Adipocyte (in vitro differentiated cells): ENCODE measurements at regions not wholly inside any gene's neighbourhood (a gene's known extent, or its start where the extent isn't known, plus 50 kb on each side); places are given as distances from the start of the nearest gene placed in this dataset.
"Not testable (repeated sequence)": the region's sequence is repeated elsewhere in the genome, so short reads cannot be mapped to it uniquely, and the experiment has no call there.

Experiments used
- DNase-seq: peaks from one replicate; pipeline ENCODE4 v3.0.0-alpha.2; 2015; ENCODE audit warnings: low read depth
- H3K27me3 ChIP-seq: replicated peaks from 2 replicates; pipeline ENCODE4 v1.7.0; 2013; ENCODE audit warnings: mild to moderate bottlenecking, low read length, moderate library complexity; ENCODE audit not compliant: control insufficient read depth, insufficient read depth
- H3K36me3 ChIP-seq: 2 replicates; pipeline ENCODE4 v1.7.0; 2013; ENCODE audit warnings: low read length, mild to moderate bottlenecking, moderate library complexity; ENCODE audit not compliant: control insufficient read depth, insufficient read depth, severe bottlenecking
- H3K4me1 ChIP-seq: 2 replicates; pipeline ENCODE4 v1.7.0; 2013; ENCODE audit warnings: mild to moderate bottlenecking, low read length, moderate library complexity; ENCODE audit not compliant: control insufficient read depth, insufficient read depth
- H3K4me3 ChIP-seq: 2 replicates; pipeline ENCODE4 v1.7.0; 2013; ENCODE audit warnings: mild to moderate bottlenecking, low read length, moderate library complexity
- H3K9ac ChIP-seq: 2 replicates; pipeline ENCODE4 v1.7.0; 2013; ENCODE audit warnings: mild to moderate bottlenecking, low read length, moderate library complexity
- H3K9me3 ChIP-seq: 2 replicates; pipeline ENCODE4 v1.7.0; 2013; ENCODE audit warnings: mild to moderate bottlenecking, low read length, moderate library complexity; ENCODE audit not compliant: control insufficient read depth

DNA sequence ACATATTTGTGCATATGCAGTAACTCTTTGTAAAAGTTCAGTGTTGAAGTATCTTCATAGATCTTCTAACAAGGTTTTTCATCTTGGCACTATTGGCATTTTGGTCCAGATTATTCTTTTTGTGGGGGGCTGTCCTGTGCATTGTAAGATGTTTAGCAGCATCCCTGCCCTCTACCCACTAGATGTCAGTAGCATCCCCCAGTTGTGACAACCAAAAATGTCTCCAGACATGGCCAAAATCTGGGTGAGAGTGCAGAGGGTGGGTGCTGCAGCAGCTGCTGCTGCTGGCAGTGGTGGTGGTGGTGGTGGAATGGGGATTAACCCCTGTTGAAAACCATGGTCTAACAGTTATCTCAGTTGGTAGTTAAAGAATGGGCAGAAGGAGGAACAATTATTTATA is 370.0 kb downstream of the GPAT3 start:
- Histone ChIP-seq H3K4me3 (no peak overlapping the region), H3K9ac (no peak overlapping the region), H3K9me3 (no peaks in the 10 kb centered on the region), H3K36me3 (no peaks in the 10 kb centered on the region), H3K27me3 (peaks cover 12% of the 10 kb centered on the region), H3K4me1 (peaks cover 7% of the 10 kb centered on the region)
- no peak for DNase-seq

DNA sequence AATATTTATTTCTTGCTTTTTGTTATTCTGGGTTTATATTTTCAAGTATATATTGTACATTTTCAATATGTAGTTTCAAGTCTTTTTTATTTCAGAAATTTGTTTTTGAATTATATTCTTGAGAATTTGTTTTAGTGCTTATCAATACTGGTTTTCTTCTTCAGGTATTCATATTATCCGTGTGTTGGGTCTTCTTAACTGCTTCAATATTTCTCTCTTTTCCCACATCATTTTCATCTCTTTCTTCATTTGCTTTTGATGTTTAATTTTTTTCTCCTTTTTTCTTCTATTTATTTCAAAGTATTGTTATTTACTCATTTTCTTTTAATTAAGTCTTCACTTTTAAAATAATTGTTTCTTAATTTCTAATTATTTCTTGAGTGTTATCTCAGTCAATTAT is 367.8 kb downstream of the GPAT3 start:
- not testable (repeated sequence) for H3K27me3 ChIP-seq, H3K36me3 ChIP-seq, DNase-seq, H3K4me1 ChIP-seq, H3K4me3 ChIP-seq, H3K9ac ChIP-seq, H3K9me3 ChIP-seq

DNA sequence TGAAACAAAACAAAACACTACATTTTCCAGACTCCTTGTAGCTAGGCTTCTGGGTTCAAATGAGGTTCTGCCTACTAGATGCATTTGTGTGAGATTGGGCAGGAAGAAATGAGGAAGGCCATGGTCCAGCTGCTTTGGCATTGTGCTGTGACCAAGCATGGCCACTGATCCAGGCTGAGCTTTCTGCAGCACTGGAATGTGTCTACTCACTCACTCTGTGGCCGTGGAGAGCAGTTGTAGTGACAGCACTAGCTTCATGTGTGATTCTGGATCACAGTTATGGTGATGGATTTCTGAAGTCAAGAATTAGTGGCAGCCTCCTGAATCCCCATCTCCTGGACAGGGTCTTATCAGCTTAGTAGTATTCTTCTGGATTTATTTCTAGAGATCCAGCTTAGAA is 358.9 kb downstream of the GPAT3 start:
- H3K4me1 ChIP-seq: no peaks in the 10 kb centered on the region
- no peaks in the 10 kb centered on the region for H3K36me3 ChIP-seq
- H3K27me3 ChIP-seq: peaks cover 7% of the 10 kb centered on the region
- DNase-seq: no peak
- H3K9me3 ChIP-seq: no peaks in the 10 kb centered on the region
- H3K4me3 ChIP-seq: no peak overlapping the region
- H3K9ac ChIP-seq: no peak overlapping the region

DNA sequence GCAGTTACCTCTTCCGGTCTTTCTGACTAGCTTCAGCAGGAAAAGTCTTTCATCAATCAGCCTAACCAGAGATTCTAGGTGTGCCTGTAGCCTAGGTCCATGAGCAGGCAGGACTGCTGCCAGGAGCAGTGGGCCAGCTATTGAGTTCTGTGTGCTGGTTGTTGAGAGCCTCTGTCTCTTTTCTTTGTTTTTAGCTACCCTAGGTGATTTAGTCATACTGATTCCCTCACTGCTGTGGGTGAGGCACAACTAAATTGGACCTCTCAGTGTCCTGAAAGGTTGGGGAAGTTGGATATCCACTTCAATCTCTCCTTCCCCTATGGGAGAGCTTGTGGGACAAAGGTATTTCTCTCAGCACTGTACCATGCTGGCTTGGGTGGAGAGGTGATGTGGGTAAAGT is 354.9 kb downstream of the GPAT3 start:
- peaks cover under 1% of the 10 kb centered on the region for H3K27me3 ChIP-seq
- DNase-seq: no peak
- H3K9me3 ChIP-seq: no peaks in the 10 kb centered on the region
- no peaks in the 10 kb centered on the region for H3K4me1 ChIP-seq
- no peak overlapping the region for H3K9ac ChIP-seq
- no peak overlapping the region for H3K4me3 ChIP-seq
- no peaks in the 10 kb centered on the region for H3K36me3 ChIP-seq

DNA sequence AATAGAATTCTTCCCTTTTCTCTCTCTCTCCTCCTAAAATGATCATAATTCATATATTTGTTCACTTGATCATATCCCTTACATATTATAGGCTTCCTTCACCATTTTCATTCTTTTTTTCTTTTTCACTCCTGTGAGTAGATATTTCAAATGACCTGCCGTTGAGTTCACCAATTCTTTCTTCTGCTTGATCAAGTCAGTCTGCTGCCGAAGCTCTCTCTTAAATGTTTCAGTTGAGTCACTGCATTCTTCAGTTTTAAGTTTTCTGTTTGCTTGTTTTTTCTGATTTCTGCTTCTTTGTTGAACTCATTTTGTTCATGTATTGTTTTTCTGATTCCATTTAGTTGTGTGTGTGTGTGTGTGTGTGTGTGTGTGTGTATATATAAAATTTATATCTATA is 354.3 kb downstream of the GPAT3 start:
- no peaks in the 10 kb centered on the region for H3K4me1 ChIP-seq
- peaks cover 5% of the 10 kb centered on the region for H3K27me3 ChIP-seq
- no peaks in the 10 kb centered on the region for H3K9me3 ChIP-seq
- no peak overlapping the region for H3K9ac ChIP-seq
- H3K4me3 ChIP-seq: no peak overlapping the region
- peak; percentile 21 for DNase-seq
- H3K36me3 ChIP-seq: no peaks in the 10 kb centered on the region

DNA sequence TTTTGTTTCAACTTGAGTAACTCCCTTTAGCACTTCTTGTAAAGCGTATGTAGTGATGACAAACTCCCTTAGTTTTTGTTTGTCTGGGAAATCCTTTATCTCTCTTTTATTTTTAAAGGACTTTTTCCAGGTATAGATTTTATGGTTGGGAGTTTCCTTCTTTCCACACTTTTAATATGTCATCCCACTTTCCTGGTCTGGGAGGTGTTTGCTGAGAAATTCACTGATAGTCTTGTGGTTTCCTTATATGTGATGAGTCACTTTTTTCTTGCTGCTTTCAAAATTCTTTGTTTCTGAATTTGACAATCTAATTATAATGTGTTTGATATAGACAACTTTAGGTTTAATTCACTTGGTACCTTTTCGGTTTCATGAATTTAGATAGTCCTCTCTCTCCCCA is 353.9 kb downstream of the GPAT3 start:
- Histone ChIP-seq H3K9me3 (no peaks in the 10 kb centered on the region), H3K27me3 (peaks cover 9% of the 10 kb centered on the region), H3K9ac (no peak overlapping the region), H3K36me3 (no peaks in the 10 kb centered on the region), H3K4me3 (no peak overlapping the region), H3K4me1 (no peaks in the 10 kb centered on the region)
- DNase-seq: peak; percentile 16

- no peak overlapping the region for H3K4me3 ChIP-seq
- no peaks in the 10 kb centered on the region for H3K36me3 ChIP-seq
- no peak for DNase-seq
- no peaks in the 10 kb centered on the region for H3K9me3 ChIP-seq
- peaks cover 11% of the 10 kb centered on the region for H3K27me3 ChIP-seq
- no peak overlapping the region for H3K9ac ChIP-seq
- H3K4me1 ChIP-seq: peaks cover 4% of the 10 kb centered on the region
These were observed 349.6 kb downstream of the GPAT3 start for GRCh38 chr4:83885256-83886182.

GRCh38 chr4:83876047-83876446 is 340.1 kb downstream of the GPAT3 start:
- Histone ChIP-seq H3K4me1 (peaks cover 4% of the 10 kb centered on the region), H3K9me3 (no peaks in the 10 kb centered on the region), H3K9ac (no peak overlapping the region), H3K4me3 (no peak overlapping the region), H3K27me3 (no peaks in the 10 kb centered on the region), H3K36me3 (no peaks in the 10 kb centered on the region)
- no peak for DNase-seq

GRCh38 chr4:83875437-83875836 is 339.5 kb downstream of the GPAT3 start:
- DNase-seq: no peak

GRCh38 chr4:83873996-83874395 is 338.1 kb downstream of the GPAT3 start:
- Histone ChIP-seq H3K4me1 (no peaks in the 10 kb centered on the region), H3K9me3 (no peaks in the 10 kb centered on the region), H3K36me3 (no peaks in the 10 kb centered on the region), H3K9ac (no peak overlapping the region), H3K4me3 (no peak overlapping the region), H3K27me3 (peaks cover 4% of the 10 kb centered on the region)
- DNase-seq: no peak

More at GRCh38 chr4:83875437-83875836, 339.5 kb downstream of the GPAT3 start:
- H3K9me3 ChIP-seq: no peaks in the 10 kb centered on the region
- no peaks in the 10 kb centered on the region for H3K27me3 ChIP-seq
- no peak overlapping the region for H3K9ac ChIP-seq
- no peak overlapping the region for H3K4me3 ChIP-seq
- no peaks in the 10 kb centered on the region for H3K36me3 ChIP-seq
- H3K4me1 ChIP-seq: no peaks in the 10 kb centered on the region

DNA sequence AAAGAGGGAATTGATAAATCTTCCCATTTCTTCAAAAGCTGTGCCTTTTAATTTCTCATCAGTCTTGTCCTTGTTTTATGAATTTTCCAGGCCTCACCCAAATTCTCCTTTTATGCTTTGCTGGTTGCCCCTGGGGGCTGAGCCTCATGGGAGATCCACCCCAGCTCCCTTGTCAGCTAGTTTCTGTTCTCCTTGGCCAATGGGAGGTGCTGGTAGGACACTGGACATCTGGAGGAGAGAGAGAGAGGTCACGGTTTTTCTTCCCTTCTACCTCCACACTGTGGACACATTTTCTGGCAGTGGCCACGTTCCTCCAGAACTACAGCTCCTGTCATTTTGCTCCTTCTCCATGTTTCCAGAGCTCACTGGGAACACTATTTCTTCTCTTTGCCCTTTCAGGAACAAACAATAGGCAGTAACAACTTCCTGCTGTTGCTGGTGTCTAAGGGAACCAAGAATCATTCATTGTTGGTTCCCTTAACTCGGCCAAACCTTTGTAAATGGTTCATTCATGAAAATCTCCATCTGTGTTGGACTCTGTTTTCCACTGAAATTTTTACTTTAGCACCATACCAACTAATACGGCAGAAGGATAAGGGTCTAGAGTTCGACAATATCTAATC is 334.5 kb downstream of the GPAT3 start:
- H3K36me3 ChIP-seq: no peaks in the 10 kb centered on the region
- no peak overlapping the region for H3K9ac ChIP-seq
- no peaks in the 10 kb centered on the region for H3K4me1 ChIP-seq
- H3K9me3 ChIP-seq: no peaks in the 10 kb centered on the region
- DNase-seq: no peak
- peaks cover 5% of the 10 kb centered on the region for H3K27me3 ChIP-seq
- no peak overlapping the region for H3K4me3 ChIP-seq
